T-helper 2 cell treated with Interferon-gamma antibody and Interleukin-4, amounts not matched to agents 100 ng/mL and 5 ng/mL, for 36 hours (primary cell): ENCODE measurements at regions not wholly inside any gene's neighbourhood (a gene's known extent, or its start where the extent isn't known, plus 50 kb on each side); places are given as distances from the start of the nearest gene placed in this dataset.

Experiments used
- intact Hi-C: fragments of 100-400 bp; cut with micrococcal nuclease; formaldehyde crosslinking; loops from one replicate; pipeline ENCODE4 v1.15.1; 2023

- intact Hi-C loops, result no loop called here
Observed at GRCh38 chr5:124922255-124922975, 176.0 kb upstream of the ZNF608 start.

GRCh38 chr5:124923131-124923530, 176.7 kb upstream of the ZNF608 start:
- intact Hi-C loops, result no loop called here

GRCh38 chr5:124924729-124925128, 178.3 kb upstream of the ZNF608 start:
- intact Hi-C loops, result no loop called here

GRCh38 chr5:124927735-124928134, 181.3 kb upstream of the ZNF608 start:
- intact Hi-C loops, result no loop called here

- intact Hi-C loops, result no loop called here
Observed at GRCh38 chr5:124929000-124929399, 182.6 kb upstream of the ZNF608 start.

GRCh38 chr5:124932791-124933600, 186.6 kb upstream of the ZNF608 start:
- intact Hi-C loops, result no loop called here

- intact Hi-C loops, result no loop called here
Observed at GRCh38 chr5:124935065-124935464, 188.6 kb upstream of the ZNF608 start.

GRCh38 chr5:124936626-124936933, 190.1 kb upstream of the ZNF608 start:
- intact Hi-C loops, result no loop called here

- intact Hi-C loops, result no loop called here
Observed at GRCh38 chr5:124941051-124942049, 194.9 kb upstream of the ZNF608 start.

- intact Hi-C loops, result no loop called here
Observed at GRCh38 chr5:124948062-124948753, 201.8 kb upstream of the ZNF608 start.

- intact Hi-C loops, result no loop called here
Observed at GRCh38 chr5:124948754-124949275, 202.4 kb upstream of the ZNF608 start.

- intact Hi-C loops, result no loop called here
Observed at GRCh38 chr5:124949862-124950261, 203.4 kb upstream of the ZNF608 start.

GRCh38 chr5:124951105-124951504, 204.7 kb upstream of the ZNF608 start:
- intact Hi-C loops, result no loop called here

- intact Hi-C loops, result no loop called here
Observed at GRCh38 chr5:124951661-124952060, 205.2 kb upstream of the ZNF608 start.

GRCh38 chr5:124952079-124952478, 205.6 kb upstream of the ZNF608 start:
- intact Hi-C loops, result no loop called here

GRCh38 chr5:124952566-124952965, 206.1 kb upstream of the ZNF608 start:
- intact Hi-C loops, result no loop called here

GRCh38 chr5:124954784-124955183, 208.3 kb upstream of the ZNF608 start:
- intact Hi-C loops, result no loop called here

- intact Hi-C loops, result no loop called here
Observed at GRCh38 chr5:124956471-124957029, 210.1 kb upstream of the ZNF608 start.

- intact Hi-C loops, result no loop called here
Observed at GRCh38 chr5:124957063-124957462, 210.6 kb upstream of the ZNF608 start.

- intact Hi-C loops, result no loop called here
Observed at GRCh38 chr5:124960266-124960665, 213.8 kb upstream of the ZNF608 start.

GRCh38 chr5:124961521-124961920, 215.1 kb upstream of the ZNF608 start:
- intact Hi-C loops, result no loop called here
